Activated T-helper 1 cell treated with anti-CD3 and anti-CD28 coated beads, Interleukin-12 subunit alpha, Interleukin-12 subunit beta, Interleukin-2, Interleukin-4 antibody, amounts not matched to agents 30 ng/mL and 10 ng/mL and 1 ng/mL, durations not matched to agents 14 hours and 24 hours and 36 hours (primary cell): ENCODE measurements at regions not wholly inside any gene's neighbourhood (a gene's known extent, or its start where the extent isn't known, plus 50 kb on each side); places are given as distances from the start of the nearest gene placed in this dataset.

Experiments used
- DNase-seq: peaks from one replicate; pipeline ENCODE4 v3.0.0; 2021; ENCODE audit warnings: low spot score
- H3K27ac Mint-ChIP-seq: one replicate; pipeline ENCODE4 v1.8.0; 2021; ENCODE audit warnings: mild to moderate bottlenecking, mixed read lengths
- H3K27me3 Mint-ChIP-seq: one replicate; pipeline ENCODE4 v1.8.0; 2022; ENCODE audit warnings: mild to moderate bottlenecking, moderate library complexity, mixed read lengths; ENCODE audit not compliant: insufficient read depth
- H3K36me3 Mint-ChIP-seq: one replicate; pipeline ENCODE4 v1.8.0; 2021; ENCODE audit warnings: low read depth, mixed read lengths
- H3K4me1 Mint-ChIP-seq: one replicate; pipeline ENCODE4 v1.8.0; 2021; ENCODE audit warnings: low read depth, mixed read lengths
- H3K4me3 Mint-ChIP-seq: one replicate; pipeline ENCODE4 v1.8.0; 2021; ENCODE audit warnings: mild to moderate bottlenecking, moderate library complexity, mixed read lengths
- H3K9me3 Mint-ChIP-seq: one replicate; pipeline ENCODE4 v1.8.0; 2021; ENCODE audit warnings: mixed read lengths
- intact Hi-C: fragments of 100-400 bp; cut with micrococcal nuclease; formaldehyde crosslinking; loops from one replicate; pipeline ENCODE4 v1.15.1; 2024

DNA sequence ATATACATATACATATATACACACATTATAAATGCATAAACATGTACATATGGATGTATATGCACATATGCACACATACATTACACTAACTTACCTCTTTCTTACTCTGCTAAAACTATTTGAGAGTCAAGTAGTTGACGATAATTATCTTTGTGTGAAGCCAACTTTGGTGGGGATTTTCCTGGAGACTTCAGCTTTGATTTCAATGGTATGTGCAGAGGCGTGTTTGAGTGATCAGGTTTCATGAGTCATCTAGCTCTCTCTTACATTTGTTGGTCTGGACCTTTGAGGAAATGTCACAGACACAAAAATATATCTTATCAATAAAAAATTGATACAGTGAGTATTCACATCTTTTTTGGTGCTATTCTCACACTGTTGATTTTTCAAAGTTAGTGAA is 769.1 kb upstream of the LUZP2 start:
- Mint-ChIP-seq H3K27ac (no peak overlapping the region), H3K9me3 (peaks cover 9% of the 10 kb centered on the region), H3K4me1 (no peaks in the 10 kb centered on the region), H3K27me3 (no peaks in the 10 kb centered on the region), H3K36me3 (no peaks in the 10 kb centered on the region), H3K4me3 (no peak overlapping the region)
- no peak for DNase-seq
- intact Hi-C loops, result no loop called here

DNA sequence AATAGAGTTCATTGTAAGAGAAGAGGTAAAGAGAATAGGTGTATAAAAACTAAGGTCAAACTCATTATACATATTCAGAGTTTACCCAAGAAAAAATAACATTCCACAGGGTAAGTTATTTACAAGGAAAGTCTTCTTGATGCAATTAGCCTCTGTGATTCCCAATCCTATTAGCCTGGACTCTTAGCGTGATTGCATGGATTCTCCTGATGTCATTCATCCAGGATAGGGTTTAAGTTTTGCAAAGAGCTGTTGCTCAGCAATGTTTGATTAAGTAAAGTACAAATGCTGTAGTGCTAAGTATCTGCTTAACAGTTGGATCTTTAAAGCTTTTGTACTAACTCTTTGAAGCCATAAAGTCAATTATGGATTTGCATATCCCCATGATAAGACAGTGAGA is 767.8 kb upstream of the LUZP2 start:
- intact Hi-C loops, result no loop called here
- H3K27me3 Mint-ChIP-seq, result no peaks in the 10 kb centered on the region
- peaks cover 9% of the 10 kb centered on the region for H3K9me3 Mint-ChIP-seq
- H3K27ac Mint-ChIP-seq, result no peak overlapping the region
- no peak overlapping the region for H3K4me3 Mint-ChIP-seq
- DNase-seq, result no peak
- no peaks in the 10 kb centered on the region for H3K36me3 Mint-ChIP-seq
- no peaks in the 10 kb centered on the region for H3K4me1 Mint-ChIP-seq

DNA sequence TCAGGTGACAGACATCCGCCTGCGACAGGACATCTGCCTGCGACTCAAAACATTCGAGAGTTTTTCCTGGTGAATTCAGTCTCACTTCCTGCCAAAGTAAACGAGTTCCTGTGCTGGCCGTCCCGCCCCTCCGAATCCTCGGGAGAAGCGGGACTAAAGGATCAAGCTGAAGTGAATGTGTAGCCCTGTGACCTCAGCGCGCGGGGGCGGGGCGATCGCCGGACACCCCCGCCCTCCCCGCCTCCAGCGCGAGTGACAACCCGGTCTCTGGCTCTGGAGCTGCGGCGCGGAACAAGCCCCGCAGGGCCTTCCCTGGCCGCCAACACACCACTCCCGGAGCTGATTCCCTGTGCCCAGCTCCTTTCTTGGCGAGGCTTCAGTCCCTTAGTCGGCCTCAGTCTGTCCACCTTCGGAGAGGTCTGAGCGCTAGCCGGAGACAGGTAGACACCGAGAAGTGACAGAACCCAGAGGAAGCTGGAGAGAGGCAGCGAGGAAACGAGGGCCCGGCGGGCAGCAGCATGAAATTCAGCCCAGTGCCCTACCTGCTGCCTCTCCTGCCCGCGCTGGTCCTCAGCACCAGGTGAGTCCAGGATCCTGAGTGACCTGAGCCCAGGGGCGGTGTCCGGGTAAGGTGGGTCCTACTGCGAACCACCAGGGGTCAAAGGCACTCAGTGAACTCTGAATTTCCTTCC is 766.4 kb upstream of the LUZP2 start:
- no peak for DNase-seq
- intact Hi-C loops, result no loop called here
- Mint-ChIP-seq H3K36me3 (no peaks in the 10 kb centered on the region), H3K4me1 (no peaks in the 10 kb centered on the region), H3K27ac (no peak overlapping the region), H3K9me3 (peaks cover 18% of the 10 kb centered on the region), H3K27me3 (no peaks in the 10 kb centered on the region), H3K4me3 (no peak overlapping the region)

DNA sequence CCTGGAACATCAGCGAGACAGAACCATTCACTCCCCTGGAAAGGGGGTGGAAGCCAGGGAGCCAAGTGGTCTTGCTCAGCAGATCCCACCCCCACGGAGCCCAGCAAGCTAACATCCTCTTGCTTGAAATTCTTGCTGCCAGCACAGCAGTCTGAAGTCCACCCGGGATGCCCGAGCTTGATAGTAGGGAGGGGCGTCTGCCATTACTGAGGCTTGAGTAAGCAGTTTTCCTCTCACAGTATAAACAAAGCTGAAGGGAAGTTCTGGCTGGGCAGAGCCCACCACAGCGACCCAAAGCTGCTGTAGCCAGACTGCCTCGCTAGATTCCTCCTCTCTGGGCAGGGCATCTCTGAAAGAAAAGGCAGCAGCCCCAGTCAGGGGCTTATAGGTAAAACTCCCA is 764.8 kb upstream of the LUZP2 start:
- Mint-ChIP-seq H3K27me3 (no peaks in the 10 kb centered on the region), H3K4me3 (no peak overlapping the region), H3K9me3 (peaks cover 18% of the 10 kb centered on the region), H3K4me1 (no peaks in the 10 kb centered on the region), H3K36me3 (no peaks in the 10 kb centered on the region), H3K27ac (no peak overlapping the region)
- intact Hi-C loops, result no loop called here
- DNase-seq, result no peak

DNA sequence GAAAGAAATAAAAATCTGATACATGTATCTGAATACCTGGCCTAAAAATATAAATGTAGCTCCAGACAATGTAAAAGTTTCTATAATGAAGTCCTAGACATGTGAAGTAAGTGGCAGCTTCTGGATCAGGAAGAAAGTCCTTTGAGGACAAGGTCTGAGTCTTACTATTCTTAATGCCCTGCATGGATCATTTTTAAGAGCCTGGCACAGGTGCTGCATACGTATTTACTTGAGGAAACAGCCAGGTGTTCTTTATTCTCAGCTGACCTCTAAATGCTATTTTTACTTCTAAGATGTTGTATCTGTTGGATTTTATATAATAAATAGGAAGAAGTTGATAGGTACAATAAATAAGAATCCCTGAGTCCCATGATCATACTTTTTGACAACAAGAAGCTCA is 750.0 kb upstream of the LUZP2 start:
- intact Hi-C loops, result no loop called here
- H3K9me3 Mint-ChIP-seq, result peaks cover 7% of the 10 kb centered on the region
- no peaks in the 10 kb centered on the region for H3K27me3 Mint-ChIP-seq
- DNase-seq, result no peak
- no peak overlapping the region for H3K27ac Mint-ChIP-seq
- no peak overlapping the region for H3K4me3 Mint-ChIP-seq
- H3K4me1 Mint-ChIP-seq, result no peaks in the 10 kb centered on the region
- H3K36me3 Mint-ChIP-seq, result no peaks in the 10 kb centered on the region

DNA sequence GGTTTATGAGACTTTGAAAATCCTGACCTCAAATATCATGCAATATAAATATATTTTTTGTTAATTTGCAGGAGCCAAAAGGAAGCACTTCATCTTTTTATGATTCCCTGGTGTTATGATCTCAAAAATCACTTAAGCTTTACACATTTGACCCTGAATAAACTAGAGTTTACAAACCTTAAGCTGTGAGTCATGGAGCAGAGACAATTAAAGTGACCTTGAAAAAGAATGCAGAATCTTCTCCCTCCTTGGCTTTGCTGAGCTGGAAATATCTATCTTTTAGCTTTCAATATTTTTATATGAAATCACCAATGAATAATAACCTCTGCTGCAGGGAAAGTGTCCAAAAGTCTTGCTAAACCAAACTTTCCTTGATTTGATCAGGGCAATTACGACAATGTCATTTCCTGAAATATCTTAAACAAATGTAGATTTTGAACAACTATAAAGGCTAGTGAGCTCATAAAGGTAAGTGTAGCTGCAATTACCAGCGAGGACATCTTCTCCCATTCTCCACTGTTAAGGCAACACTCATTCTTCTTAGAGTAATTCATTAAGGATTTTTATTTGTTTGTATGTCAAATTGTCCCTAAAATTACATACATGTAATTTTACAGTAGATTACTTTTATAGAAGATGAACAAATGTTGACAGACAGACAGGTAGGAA is 747.0 kb upstream of the LUZP2 start:
- intact Hi-C loops, result no loop called here
- no peaks in the 10 kb centered on the region for H3K27me3 Mint-ChIP-seq
- peaks cover 4% of the 10 kb centered on the region for H3K9me3 Mint-ChIP-seq
- no peak for DNase-seq
- no peaks in the 10 kb centered on the region for H3K36me3 Mint-ChIP-seq
- no peak overlapping the region for H3K27ac Mint-ChIP-seq
- no peak overlapping the region for H3K4me3 Mint-ChIP-seq
- H3K4me1 Mint-ChIP-seq, result no peaks in the 10 kb centered on the region

DNA sequence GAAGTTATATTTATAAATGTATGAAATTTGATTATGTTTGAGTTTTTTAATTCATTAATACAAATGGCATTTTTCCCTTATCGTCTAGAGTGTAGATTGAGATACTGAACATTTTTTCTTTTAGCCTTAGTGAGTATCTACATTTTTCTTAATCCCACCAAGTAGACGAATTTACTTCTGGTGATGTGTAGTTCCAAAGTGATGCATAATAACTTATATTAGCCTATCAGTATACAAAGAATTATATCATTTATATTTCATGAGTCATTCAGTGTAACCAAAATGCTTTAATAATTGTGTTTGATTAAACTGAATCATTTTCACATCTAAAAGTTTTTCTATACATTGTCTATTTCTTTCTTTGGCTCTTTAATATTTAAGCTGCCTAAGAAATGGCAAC is 745.6 kb upstream of the LUZP2 start:
- intact Hi-C loops, result no loop called here
- Mint-ChIP-seq H3K36me3 (no peaks in the 10 kb centered on the region), H3K27ac (no peak overlapping the region), H3K4me1 (no peaks in the 10 kb centered on the region), H3K9me3 (peaks cover 10% of the 10 kb centered on the region), H3K27me3 (no peaks in the 10 kb centered on the region), H3K4me3 (no peak overlapping the region)
- DNase-seq, result no peak

DNA sequence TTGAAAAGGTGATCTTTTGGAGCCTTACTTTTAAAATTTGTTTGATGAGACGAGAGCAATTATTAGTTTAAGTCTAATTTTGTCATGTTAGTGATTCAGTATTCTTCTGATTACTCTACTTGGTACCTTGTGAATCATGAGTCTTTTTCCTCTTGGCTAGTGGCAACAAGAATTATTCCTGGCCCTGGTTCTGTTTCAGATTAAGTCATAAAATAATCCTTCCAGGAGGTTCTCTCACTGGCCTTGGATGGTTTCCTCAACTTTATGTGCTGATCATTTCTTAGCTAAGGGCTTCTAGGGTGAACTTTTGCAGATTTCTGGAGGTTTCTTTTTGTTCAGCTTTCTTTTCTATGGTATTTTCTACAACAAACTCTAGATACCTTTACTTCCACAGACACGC is 741.8 kb upstream of the LUZP2 start:
- no peak for DNase-seq
- Mint-ChIP-seq H3K9me3 (peaks cover 6% of the 10 kb centered on the region), H3K4me3 (no peak overlapping the region), H3K4me1 (no peaks in the 10 kb centered on the region), H3K27me3 (no peaks in the 10 kb centered on the region), H3K36me3 (no peaks in the 10 kb centered on the region), H3K27ac (no peak overlapping the region)
- intact Hi-C loops, result no loop called here

DNA sequence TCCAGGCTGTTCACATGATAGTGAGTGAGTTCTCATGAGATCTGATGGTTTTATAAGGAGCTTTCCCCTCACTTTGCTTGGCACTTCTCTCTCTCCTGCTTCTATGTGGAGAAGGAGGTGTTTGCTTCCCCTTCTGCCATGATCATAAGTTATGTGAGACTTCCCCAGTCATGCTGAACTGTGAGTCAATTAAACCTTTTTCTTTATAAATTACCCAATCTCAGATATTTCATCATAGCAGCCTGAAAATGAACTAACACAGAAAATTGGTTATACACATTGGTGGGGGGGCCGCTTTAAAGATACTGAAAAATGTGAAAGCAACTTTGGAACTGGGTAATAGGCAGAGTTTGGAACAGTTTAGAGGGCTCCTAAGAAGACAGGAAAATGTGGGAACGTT is 741.1 kb upstream of the LUZP2 start:
- Mint-ChIP-seq H3K27ac (no peak overlapping the region), H3K9me3 (peaks cover 6% of the 10 kb centered on the region), H3K4me1 (no peaks in the 10 kb centered on the region), H3K4me3 (no peak overlapping the region), H3K27me3 (no peaks in the 10 kb centered on the region), H3K36me3 (no peaks in the 10 kb centered on the region)
- intact Hi-C loops, result loop anchor here (2.0 kb wide), 1 partner anchor 13 kb away; no protein-coding TSS in a partner anchor
- no peak for DNase-seq

DNA sequence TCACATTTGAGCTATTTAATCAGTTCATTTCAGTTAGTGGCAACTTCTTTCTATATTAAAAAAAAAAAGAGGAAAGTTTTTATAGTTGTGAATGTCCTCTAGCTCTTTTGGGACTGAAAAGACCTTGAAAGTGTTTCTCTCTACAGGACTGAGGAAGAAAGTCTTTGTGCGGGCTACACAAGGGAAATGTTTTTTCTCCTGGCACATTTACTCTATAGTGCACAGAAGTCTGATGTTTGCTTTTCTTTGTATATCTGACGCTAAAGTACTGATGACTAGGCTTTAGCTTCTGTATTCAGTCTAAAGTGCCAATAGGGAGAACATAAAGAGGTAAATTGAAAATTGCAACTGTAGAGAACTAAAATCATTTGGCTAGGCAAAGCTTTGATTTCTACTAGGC is 737.4 kb upstream of the LUZP2 start:
- no peak for DNase-seq
- H3K36me3 Mint-ChIP-seq, result no peaks in the 10 kb centered on the region
- H3K4me1 Mint-ChIP-seq, result no peaks in the 10 kb centered on the region
- H3K4me3 Mint-ChIP-seq, result no peak overlapping the region
- H3K27me3 Mint-ChIP-seq, result no peaks in the 10 kb centered on the region
- intact Hi-C loops, result no loop called here
- H3K9me3 Mint-ChIP-seq, result peaks cover 6% of the 10 kb centered on the region
- no peak overlapping the region for H3K27ac Mint-ChIP-seq

DNA sequence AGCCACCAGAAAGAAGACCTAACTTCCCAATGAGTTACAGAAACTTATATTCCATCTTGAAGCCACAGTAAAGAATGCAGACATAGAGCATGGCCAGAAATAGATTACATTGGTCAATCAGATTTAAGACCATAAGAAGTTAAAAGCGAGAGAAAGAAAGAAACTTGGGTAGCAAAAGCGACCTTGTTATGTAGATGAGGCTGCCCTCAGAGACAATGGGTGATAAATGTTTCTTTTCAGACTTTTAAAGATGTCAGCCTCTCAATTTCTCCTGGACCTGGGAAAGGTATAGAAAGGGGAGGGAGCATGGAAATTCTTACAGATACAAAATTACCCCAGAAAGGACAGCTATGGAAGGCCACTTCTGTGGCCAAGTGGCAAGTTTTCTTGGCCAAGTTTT is 732.6 kb upstream of the LUZP2 start:
- intact Hi-C loops, result no loop called here
- Mint-ChIP-seq H3K27ac (no peak overlapping the region), H3K27me3 (no peaks in the 10 kb centered on the region), H3K9me3 (no peaks in the 10 kb centered on the region), H3K4me1 (no peaks in the 10 kb centered on the region), H3K36me3 (no peaks in the 10 kb centered on the region), H3K4me3 (no peak overlapping the region)
- no peak for DNase-seq

DNA sequence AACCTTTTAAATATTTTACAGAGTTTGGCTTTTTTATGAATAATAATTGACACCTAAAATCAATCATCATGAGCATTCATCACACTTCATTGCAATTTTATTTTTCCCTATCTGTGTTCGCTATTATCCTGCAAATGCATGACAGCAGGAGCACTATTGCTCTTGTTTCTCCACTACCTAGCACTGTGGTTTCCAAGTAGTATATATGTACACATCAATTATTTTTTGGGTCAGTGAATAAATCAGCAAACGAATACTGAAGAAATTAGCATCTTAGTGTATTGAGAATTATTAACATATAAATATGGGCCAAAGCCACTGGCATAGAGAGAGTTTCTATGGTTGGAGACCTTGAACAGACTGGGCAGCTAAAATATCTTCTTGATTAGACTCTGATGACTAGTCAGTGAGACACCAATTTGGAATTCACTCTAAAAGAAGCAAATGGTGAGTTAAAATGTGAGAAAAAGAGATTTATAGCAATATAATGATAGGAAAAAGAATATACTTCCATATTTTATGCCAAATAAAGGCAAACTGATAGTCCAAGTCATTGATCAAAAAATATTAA is 731.1 kb upstream of the LUZP2 start:
- Mint-ChIP-seq H3K27ac (no peak overlapping the region), H3K4me3 (no peak overlapping the region), H3K4me1 (no peaks in the 10 kb centered on the region), H3K27me3 (no peaks in the 10 kb centered on the region), H3K9me3 (peaks cover under 1% of the 10 kb centered on the region), H3K36me3 (no peaks in the 10 kb centered on the region)
- intact Hi-C loops, result no loop called here
- DNase-seq, result no peak

DNA sequence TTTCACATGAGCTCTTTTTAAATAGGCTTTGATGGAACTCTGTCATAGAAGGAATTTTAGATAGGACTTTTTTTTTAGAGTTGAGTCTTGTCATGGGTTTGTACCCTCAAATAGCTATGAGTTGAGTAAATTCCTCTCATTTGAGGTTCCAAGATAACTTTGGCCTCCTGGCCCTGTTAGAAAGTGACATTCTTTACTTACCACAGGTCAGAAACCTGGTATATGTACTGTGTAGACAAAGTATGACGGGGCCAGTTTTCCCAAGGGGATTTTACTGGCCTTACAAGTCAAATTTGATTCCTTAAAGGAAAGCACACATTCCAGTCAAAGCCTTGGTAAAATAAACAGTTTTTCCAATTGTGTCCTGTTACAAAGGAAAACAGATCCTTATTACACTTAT is 729.3 kb upstream of the LUZP2 start:
- Mint-ChIP-seq H3K4me3 (no peak overlapping the region), H3K27me3 (no peaks in the 10 kb centered on the region), H3K9me3 (peaks cover 7% of the 10 kb centered on the region), H3K27ac (no peak overlapping the region), H3K4me1 (no peaks in the 10 kb centered on the region), H3K36me3 (no peaks in the 10 kb centered on the region)
- intact Hi-C loops, result no loop called here
- DNase-seq, result no peak
